BE2C (cell line): ENCODE measurements at regions not wholly inside any gene's neighbourhood (a gene's known extent, or its start where the extent isn't known, plus 50 kb on each side); places are given as distances from the start of the nearest gene placed in this dataset.

Experiments
- DNase-seq: peaks from one replicate; pipeline ENCODE4 v3.0.0-alpha.2; 2020
- H3K27me3 ChIP-seq: fragments of 250-450 bp; sonication (Bioruptor Pico); 2 replicates; pipeline ENCODE4 v1.5.1; 2020; ENCODE audit warnings: mild to moderate bottlenecking
- H3K36me3 ChIP-seq: fragments of 250-450 bp; sonication (Bioruptor Pico); 2 replicates; pipeline ENCODE4 v1.5.1; 2020; ENCODE audit warnings: mild to moderate bottlenecking
- H3K4me1 ChIP-seq: fragments of 250-450 bp; sonication (Bioruptor Pico); 2 replicates; pipeline ENCODE4 v1.5.1; 2020
- H3K4me3 ChIP-seq: 2 replicates; pipeline ENCODE4 v1.5.1; 2011; ENCODE audit warnings: low read depth, low read length
- H3K9me3 ChIP-seq: fragments of 250-450 bp; sonication (Bioruptor Pico); 2 replicates; pipeline ENCODE4 v1.5.1; 2020
- TF ChIP-seq, protein P1 (sequence below): IDR thresholded peaks from 2 replicates; pipeline ENCODE4 v1.5.1; 2012; ENCODE audit warnings: mild to moderate bottlenecking, low read depth, low read length

DNA sequence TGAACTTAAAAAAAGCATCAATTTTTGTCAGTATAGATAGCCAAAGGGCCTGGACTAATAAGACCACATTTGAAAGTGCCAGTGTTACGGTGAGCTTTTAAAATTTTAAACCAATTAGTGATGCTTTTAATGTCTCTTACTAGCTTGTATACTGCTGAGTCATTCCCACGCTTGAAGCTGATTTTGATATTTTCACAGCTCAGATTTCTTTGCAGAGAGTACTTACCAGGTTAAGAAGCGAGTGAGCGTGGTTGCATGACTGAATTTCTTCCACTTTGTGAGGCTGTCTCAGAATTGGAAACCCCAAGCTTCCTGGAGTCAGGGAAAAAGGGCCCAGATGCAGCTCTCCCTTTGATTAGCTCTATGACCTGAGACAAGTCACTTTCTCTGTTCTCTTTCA, 74.5 kb upstream of the NBEA start:
- no peak for DNase-seq
- H3K9me3 ChIP-seq: no peaks in the 10 kb centered on the region
- TF ChIP-seq, protein P1, sequence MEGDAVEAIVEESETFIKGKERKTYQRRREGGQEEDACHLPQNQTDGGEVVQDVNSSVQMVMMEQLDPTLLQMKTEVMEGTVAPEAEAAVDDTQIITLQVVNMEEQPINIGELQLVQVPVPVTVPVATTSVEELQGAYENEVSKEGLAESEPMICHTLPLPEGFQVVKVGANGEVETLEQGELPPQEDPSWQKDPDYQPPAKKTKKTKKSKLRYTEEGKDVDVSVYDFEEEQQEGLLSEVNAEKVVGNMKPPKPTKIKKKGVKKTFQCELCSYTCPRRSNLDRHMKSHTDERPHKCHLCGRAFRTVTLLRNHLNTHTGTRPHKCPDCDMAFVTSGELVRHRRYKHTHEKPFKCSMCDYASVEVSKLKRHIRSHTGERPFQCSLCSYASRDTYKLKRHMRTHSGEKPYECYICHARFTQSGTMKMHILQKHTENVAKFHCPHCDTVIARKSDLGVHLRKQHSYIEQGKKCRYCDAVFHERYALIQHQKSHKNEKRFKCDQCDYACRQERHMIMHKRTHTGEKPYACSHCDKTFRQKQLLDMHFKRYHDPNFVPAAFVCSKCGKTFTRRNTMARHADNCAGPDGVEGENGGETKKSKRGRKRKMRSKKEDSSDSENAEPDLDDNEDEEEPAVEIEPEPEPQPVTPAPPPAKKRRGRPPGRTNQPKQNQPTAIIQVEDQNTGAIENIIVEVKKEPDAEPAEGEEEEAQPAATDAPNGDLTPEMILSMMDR: no peak
- H3K27me3 ChIP-seq: no peaks in the 10 kb centered on the region
- H3K4me3 ChIP-seq: no peak overlapping the region
- H3K4me1 ChIP-seq: no peaks in the 10 kb centered on the region
- no peaks in the 10 kb centered on the region for H3K36me3 ChIP-seq

DNA sequence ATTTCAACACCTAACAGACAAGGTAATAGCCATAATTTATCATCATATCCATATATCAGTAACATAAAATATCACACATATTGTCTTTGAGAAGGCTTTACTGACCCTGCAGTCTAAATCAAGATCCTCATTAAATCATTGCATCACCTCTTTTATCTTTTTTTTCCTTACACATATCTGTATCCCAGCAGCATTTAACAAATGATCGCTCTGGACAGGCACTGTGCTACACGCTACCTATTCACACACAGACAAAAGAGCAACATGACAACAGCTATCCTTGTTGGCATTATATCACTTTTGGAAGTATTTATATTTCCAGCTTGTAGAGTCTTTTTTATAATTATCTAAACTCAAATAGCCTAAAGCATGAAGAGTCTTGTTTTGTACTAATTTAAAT, 73.3 kb upstream of the NBEA start:
- no peaks in the 10 kb centered on the region for H3K36me3 ChIP-seq
- TF ChIP-seq, protein P1: no peak
- no peaks in the 10 kb centered on the region for H3K27me3 ChIP-seq
- H3K4me1 ChIP-seq: no peaks in the 10 kb centered on the region
- no peaks in the 10 kb centered on the region for H3K9me3 ChIP-seq
- no peak for DNase-seq
- H3K4me3 ChIP-seq: no peak overlapping the region

DNA sequence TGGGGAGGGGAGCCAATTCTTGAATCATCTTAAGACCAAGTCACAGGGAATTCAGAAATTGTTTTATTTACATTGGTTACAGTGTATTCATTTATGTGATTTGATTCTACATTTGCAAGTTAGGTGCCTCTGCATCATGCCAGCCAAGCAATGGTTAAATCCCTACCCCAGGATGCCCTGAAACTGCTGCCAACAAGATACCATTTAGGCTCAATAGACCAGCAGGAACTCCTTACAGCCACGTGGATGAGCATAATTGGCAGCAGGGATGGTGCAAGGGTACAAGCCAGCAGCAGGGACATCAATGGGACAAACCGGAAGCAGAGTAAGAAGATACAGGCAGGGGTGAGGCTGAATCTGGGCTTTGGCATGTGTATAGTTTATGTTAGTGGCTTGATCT, 72.4 kb upstream of the NBEA start:
- H3K4me1 ChIP-seq: no peaks in the 10 kb centered on the region
- no peaks in the 10 kb centered on the region for H3K9me3 ChIP-seq
- H3K36me3 ChIP-seq: no peaks in the 10 kb centered on the region
- no peak overlapping the region for H3K4me3 ChIP-seq
- TF ChIP-seq, protein P1: no peak
- DNase-seq: no peak
- H3K27me3 ChIP-seq: no peaks in the 10 kb centered on the region

DNA sequence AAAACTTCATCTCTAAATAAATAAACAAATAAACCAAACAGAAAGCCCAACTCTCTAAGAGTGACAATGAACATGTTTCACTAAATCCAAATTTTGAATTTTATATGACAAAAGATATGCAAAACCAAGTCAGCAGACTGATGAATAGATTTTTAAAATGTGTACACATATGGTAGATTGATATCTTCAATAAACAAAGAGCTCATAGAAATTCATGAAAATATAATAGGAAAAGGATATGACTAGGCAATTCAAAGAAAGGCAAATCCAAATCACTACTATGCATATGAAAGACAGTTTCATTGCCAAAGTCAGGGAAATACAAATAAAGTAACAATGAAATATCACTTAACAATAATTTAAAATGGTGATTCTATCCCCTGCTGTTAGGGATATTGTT, 63.7 kb upstream of the NBEA start:
- TF ChIP-seq, protein P1: no peak
- Histone ChIP-seq H3K4me1 (no peaks in the 10 kb centered on the region), H3K27me3 (no peaks in the 10 kb centered on the region), H3K9me3 (no peaks in the 10 kb centered on the region), H3K4me3 (no peak overlapping the region), H3K36me3 (no peaks in the 10 kb centered on the region)
- DNase-seq: no peak

DNA sequence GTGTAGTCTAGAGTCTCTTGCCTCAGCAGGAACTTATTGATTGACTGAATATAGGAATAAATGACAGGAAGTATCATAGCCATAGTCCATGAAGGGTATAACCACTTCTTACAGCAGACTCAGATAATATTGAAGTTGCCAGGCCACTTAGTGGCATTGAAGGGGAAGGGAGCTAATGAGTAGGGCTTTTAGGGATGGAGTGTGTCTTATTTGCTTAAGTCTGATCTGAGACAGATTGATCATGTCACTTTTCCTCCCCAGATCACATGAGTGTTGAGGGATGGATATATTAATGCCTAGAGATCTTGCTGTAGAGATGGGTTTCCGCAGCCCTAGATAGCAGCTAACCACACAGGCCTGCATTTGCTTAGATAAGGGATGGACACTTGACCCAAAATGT, 62.2 kb upstream of the NBEA start:
- no peak for DNase-seq
- no peaks in the 10 kb centered on the region for H3K36me3 ChIP-seq
- H3K27me3 ChIP-seq: no peaks in the 10 kb centered on the region
- H3K9me3 ChIP-seq: no peaks in the 10 kb centered on the region
- TF ChIP-seq, protein P1: no peak
- H3K4me3 ChIP-seq: no peak overlapping the region
- H3K4me1 ChIP-seq: no peaks in the 10 kb centered on the region

DNA sequence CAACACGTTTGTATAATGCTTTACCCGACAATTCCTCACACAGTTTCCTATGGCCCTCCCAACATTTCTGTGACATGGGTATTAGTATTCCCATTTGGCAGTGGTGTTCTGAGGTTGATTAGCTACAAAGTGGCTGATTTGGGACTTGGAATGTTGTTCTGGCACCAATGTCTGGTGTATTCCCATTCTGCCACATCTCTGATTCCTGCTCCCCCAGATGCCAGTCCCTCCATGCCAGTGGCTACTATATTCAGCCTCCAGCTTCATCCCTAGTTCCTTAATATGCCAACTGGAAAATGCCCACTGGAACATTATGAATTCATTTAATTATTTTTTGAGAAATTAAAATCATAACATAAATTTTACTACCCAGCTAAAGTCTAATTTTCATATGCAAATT, 60.6 kb upstream of the NBEA start:
- Histone ChIP-seq H3K4me1 (no peaks in the 10 kb centered on the region), H3K27me3 (no peaks in the 10 kb centered on the region), H3K36me3 (no peaks in the 10 kb centered on the region), H3K9me3 (no peaks in the 10 kb centered on the region), H3K4me3 (no peak overlapping the region)
- TF ChIP-seq, protein P1: no peak
- DNase-seq: no peak
